Inflammatory macrophage treated with lipopolysaccharide for 4 hours (primary cell): ENCODE measurements at regions not wholly inside any gene's neighbourhood (a gene's known extent, or its start where the extent isn't known, plus 50 kb on each side); places are given as distances from the start of the nearest gene placed in this dataset.
A peak's percentile ranks its signal among the peaks of the same experiment; 100 is the strongest.

Experiments used
- DNase-seq: peaks from one replicate; pipeline ENCODE4 v3.0.0-alpha.2; 2020

GRCh38 chr15:31842532-31843195 is 187.7 kb upstream of the CHRNA7 start:
- DNase-seq: no peak

DNA sequence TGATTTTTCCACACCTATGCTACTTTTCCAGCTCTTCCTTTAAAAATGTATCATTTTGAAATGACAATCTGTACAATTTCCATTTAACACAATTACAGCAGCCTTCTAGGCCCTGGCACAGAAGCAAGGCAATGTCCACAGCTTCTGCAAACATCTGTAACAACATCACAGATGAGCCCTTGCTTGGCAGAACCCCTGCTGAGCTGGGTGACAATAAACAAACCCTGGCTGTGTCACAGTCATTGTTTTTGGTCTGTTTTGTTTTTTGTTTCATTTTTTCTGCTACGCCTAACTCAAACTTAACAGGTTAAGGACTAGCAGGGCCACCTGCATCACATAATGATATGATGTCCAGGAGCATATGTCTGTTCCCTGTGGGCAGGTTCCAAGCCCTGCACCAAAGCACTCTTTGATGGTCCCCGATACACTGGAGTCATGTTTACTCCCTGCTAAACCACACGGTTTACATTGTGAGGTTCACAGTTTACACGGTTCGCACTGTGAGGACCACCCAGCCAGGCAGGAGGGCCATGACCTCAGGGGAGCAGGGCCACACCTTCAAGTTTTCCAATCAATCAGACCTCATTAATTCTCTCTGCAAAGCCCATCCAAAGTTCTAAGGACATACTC is 186.8 kb upstream of the CHRNA7 start:
- DNase-seq: no peak

GRCh38 chr15:31845791-31846190 is 184.5 kb upstream of the CHRNA7 start:
- DNase-seq: no peak

DNA sequence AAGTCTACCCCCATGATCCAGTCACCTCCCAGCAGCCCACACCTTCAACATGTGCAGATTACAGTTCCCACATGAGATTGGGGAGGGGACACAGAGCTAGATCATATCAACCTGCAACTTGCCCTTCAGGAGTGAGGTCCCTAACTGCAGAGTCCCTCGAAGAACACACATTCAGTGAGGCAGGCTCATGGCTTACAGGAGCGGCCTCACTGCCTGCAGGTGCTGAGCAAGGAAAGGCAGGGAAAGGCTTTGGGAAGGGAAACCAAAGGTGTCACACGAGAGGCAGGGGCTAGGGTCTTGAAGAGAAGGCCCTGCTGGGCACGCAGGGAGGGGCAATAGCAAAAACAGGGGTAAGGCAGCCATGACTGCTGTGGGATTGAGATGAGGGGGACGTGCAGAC is 182.4 kb upstream of the CHRNA7 start:
- no peak for DNase-seq

DNA sequence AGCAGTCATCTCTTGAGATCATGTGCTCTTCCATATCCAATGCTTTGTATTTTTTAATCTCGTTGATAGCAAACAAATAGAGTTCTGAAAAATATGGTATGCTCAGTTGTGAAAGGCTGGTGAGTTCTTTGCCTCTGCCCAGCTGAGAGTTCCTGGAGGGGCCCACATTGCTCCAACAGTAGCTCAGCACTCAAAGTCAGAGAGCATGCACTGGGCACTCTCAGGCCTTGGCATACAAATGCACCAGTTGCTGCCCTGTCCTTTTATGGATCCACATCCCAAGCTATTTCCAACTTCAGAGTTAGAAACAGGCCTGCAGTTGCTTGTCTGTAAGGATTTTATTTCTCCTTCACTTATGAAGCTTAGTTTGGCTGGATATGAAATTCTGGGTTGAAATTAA is 181.7 kb upstream of the CHRNA7 start:
- DNase-seq: no peak

DNA sequence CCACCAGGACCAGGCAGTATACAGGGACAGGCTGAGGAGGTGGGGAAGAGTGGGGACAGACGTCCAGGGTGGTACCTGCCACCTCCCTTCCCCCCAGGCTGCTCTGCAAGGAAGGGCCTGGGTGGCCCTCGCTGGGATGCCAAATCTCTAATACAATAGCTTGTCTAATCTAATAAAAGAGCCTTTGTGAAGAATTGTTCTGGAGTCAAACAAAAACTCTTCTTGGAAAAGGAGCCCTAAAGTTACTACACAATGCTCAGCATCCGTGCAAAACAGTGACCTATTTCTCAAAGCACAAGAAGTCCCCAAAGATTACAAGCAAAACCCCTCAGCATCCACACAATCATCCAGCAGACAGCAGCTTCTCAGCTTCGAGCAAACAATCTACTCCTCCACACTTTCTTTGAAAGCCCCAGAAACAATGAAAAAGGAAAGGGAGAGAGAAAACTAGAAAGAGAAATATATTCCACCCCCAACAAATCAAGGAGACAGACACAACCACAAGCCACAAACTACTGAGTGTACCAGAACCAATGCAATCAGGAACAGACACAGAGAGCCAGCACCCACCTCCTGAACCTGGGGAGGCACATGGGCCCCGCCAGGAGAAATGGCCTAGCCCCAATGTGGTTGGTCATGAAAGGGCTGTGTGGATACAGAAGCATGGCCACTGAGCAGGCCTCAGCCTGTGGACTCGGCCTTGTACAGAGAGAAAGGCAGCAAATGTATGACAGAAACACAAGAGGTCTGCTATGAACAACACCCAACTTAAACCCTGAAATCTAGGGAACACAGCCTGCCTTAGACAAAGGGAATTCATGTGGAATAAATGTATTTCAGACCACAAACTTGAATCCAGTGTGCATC is 177.1 kb upstream of the CHRNA7 start:
- DNase-seq: no peak

- DNase-seq: no peak
Measured at GRCh38 chr15:31856581-31856980, 173.7 kb upstream of the CHRNA7 start.

- DNase-seq: no peak
Measured at GRCh38 chr15:31857194-31857593, 173.1 kb upstream of the CHRNA7 start.

- no peak for DNase-seq
Measured at GRCh38 chr15:31858026-31858425, 172.3 kb upstream of the CHRNA7 start.

DNA sequence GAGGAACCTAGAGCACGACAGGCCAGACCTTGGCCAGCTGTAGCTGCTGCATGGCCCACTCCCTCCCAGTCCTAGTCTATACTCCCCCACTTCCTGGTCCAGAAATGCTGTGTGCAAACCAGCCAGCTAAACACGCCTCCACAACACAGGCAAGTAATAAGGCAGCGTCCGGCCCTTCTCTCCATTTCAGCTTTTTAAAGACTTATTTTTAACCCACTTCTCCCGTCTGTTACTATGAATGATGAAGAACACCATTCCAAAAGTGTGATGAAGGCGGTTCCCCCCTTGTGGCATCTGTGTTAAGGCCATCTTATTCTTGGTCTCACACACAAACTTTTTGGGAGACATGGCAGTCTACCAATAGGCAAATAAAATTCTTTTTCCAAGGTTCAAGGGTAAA is 164.1 kb upstream of the CHRNA7 start:
- no peak for DNase-seq

GRCh38 chr15:31867536-31868442 is 162.5 kb upstream of the CHRNA7 start:
- peak; percentile 60 for DNase-seq

- DNase-seq: peak; percentile 8
Measured at GRCh38 chr15:31869686-31870307, 160.5 kb upstream of the CHRNA7 start.

DNA sequence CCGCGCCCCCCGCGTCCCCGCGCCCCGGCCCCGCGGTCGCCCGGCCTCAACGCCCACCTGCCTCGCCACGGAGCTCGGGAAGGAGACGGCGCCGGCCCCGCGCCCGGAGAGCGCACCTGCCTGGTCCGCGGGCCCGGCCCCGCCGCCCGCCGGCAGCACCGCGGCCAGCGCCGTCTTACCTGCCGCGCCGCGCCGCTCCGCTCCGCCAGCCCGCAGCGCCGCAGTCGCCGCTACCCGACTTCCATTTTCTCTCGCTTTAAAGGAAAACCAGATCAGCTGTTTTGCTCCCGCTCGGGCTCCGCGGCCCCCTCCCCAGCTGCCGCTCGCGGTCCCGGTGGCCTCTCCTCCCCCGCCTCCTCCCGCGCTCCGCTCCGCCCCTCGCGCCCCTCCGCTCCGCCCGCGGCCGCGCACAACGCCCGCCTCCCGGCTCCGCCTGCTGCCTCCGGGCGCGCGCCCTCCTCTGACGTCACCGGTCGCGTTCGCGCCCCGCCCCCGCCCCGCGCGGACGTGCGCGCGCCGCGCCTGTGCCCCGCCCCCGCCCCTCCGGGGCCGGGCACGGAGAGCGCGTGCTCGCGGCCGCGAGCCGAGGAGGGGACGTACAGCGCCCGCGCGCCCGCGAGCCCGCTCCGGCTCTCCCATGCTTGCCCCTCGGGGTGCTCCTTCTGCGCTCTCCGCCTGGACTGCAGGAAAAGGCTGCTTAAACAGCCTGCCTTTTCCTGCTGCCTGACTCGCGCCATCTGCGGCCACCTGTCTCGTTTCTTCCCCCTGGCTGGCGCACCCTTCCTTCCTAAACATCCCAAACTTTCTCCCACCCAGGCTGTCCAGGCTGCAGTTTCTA is 159.8 kb upstream of the CHRNA7 start, which contains the start of gene OTUD7A:
TSS of gene OTUD7A (minus strand) at position 346 of the 838 bp plus-strand sequence.
- DNase-seq: peak; percentile 71

GRCh38 chr15:31871166-31871886 is 159.0 kb upstream of the CHRNA7 start:
- DNase-seq: peak; percentile 27

DNA sequence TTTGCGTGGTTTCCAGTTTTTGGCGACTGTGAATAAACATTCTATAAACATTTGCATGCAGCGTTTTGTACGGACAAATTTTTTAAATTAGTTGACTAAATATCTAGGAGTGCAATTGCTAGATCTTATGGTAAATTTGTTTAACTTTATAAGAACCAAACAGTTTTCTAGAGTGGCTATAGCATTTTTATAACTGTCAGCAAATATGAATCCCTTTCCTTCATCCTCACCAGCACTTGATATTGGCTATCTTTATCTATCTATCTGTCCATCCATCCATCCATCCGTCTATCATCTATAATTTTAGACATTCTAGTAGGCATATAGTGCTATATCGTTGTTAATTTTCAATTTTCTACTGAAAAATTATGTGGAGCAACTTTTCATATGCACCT is 158.4 kb upstream of the CHRNA7 start:
- DNase-seq: no peak

DNA sequence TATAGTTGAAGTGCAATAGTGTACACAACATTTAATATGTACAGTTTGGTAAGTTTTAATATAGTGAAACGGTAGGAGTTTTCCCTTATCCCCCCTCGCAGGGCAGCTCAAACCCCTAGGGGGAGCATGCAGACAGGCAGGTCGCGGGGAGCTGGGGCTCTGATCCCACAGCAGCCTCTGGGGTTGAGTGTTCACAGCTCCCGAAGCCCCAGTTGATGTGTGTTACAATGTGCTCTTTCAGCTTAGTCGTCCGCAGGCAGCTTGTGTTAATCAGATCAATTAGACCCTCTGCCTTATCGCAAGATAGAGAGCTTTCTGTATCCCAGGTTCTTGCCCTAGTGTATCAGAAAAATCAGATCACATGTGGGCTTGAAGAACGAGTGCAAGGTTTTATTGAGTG is 143.1 kb upstream of the CHRNA7 start:
- DNase-seq: no peak

GRCh38 chr15:31892513-31892912 is 137.8 kb upstream of the CHRNA7 start:
- DNase-seq: no peak

GRCh38 chr15:31893780-31894179 is 136.5 kb upstream of the CHRNA7 start:
- no peak for DNase-seq

- no peak for DNase-seq
Measured at GRCh38 chr15:31897746-31898145, 132.6 kb upstream of the CHRNA7 start.

- DNase-seq: no peak
Measured at GRCh38 chr15:31901501-31901900, 128.8 kb upstream of the CHRNA7 start.

- DNase-seq: no peak
Measured at GRCh38 chr15:31905054-31905453, 125.3 kb upstream of the CHRNA7 start.
